A172 (cell line): ENCODE measurements at regions not wholly inside any gene's neighbourhood (a gene's known extent, or its start where the extent isn't known, plus 50 kb on each side); places are given as distances from the start of the nearest gene placed in this dataset.
"Not testable (repeated sequence)": the region's sequence is repeated elsewhere in the genome, so short reads cannot be mapped to it uniquely, and the experiment has no call there.

Source experiments
- DNase-seq: peaks from one replicate; pipeline ENCODE4 v3.0.0-alpha.2; 2015; ENCODE audit warnings: low spot score

GRCh38 chr2:116133381-116133942, 1681.0 kb upstream of the DDX18 start:
- no peak for DNase-seq

- DNase-seq = no peak
These were observed 1672.5 kb upstream of the DDX18 start for GRCh38 chr2:116141891-116142474.

- no peak for DNase-seq
These were observed 1671.8 kb upstream of the DDX18 start for GRCh38 chr2:116142644-116143227.

GRCh38 chr2:116145031-116145430, 1669.5 kb upstream of the DDX18 start:
- no peak for DNase-seq

GRCh38 chr2:116148361-116148760, 1666.1 kb upstream of the DDX18 start:
- no peak for DNase-seq

- no peak for DNase-seq
These were observed 1660.8 kb upstream of the DDX18 start for GRCh38 chr2:116153729-116154128.

GRCh38 chr2:116160657-116161056, 1653.8 kb upstream of the DDX18 start:
- no peak for DNase-seq

GRCh38 chr2:116162395-116162794, 1652.1 kb upstream of the DDX18 start:
- DNase-seq = no peak

- no peak for DNase-seq
These were observed 1647.4 kb upstream of the DDX18 start for GRCh38 chr2:116167107-116167506.

GRCh38 chr2:116180072-116180471, 1634.4 kb upstream of the DDX18 start:
- no peak for DNase-seq

- not testable (repeated sequence) for DNase-seq
These were observed 1623.8 kb upstream of the DDX18 start for GRCh38 chr2:116190684-116191083.

GRCh38 chr2:116200086-116200485, 1614.4 kb upstream of the DDX18 start:
- no peak for DNase-seq

- DNase-seq = no peak
These were observed 1602.8 kb upstream of the DDX18 start for GRCh38 chr2:116211719-116212118.

- DNase-seq = no peak
These were observed 1591.7 kb upstream of the DDX18 start for GRCh38 chr2:116222793-116223192.

GRCh38 chr2:116223912-116224311, 1590.6 kb upstream of the DDX18 start:
- DNase-seq = no peak

- no peak for DNase-seq
These were observed 1589.9 kb upstream of the DDX18 start for GRCh38 chr2:116224610-116225009.

GRCh38 chr2:116238511-116238910, 1576.0 kb upstream of the DDX18 start:
- no peak for DNase-seq

- no peak for DNase-seq
These were observed 1564.1 kb upstream of the DDX18 start for GRCh38 chr2:116250376-116250775.

GRCh38 chr2:116264872-116265271, 1549.6 kb upstream of the DDX18 start:
- no peak for DNase-seq

GRCh38 chr2:116269040-116269439, 1545.5 kb upstream of the DDX18 start:
- DNase-seq = no peak

- DNase-seq = no peak
These were observed 1510.2 kb upstream of the DDX18 start for GRCh38 chr2:116304328-116304727.

GRCh38 chr2:116317111-116317510, 1497.4 kb upstream of the DDX18 start:
- no peak for DNase-seq

- DNase-seq = not testable (repeated sequence)
These were observed 1495.9 kb upstream of the DDX18 start for GRCh38 chr2:116318551-116318950.

- DNase-seq = no peak
These were observed 1495.5 kb upstream of the DDX18 start for GRCh38 chr2:116319001-116319400.
